ENCODE measurements at regions not wholly inside any gene's neighbourhood (a gene's known extent, or its start where the extent isn't known, plus 50 kb on each side); places are given as distances from the start of the nearest gene placed in this dataset.
"Not testable (repeated sequence)": the region's sequence is repeated elsewhere in the genome, so short reads cannot be mapped to it uniquely, and the experiment has no call there.

- TF ChIP-seq CTCF (IDR thresholded peaks at IDR 0.05; ENCODE audit: low read depth, low read length, missing control alignments): no peak
- DNase-seq (ENCODE audit: extremely low read depth, low read depth): no peak
Measured at GRCh38 chr7:15820319-15820718, 133.8 kb upstream of the MEOX2 start.

GRCh38 chr7:15816835-15817426 lies 130.4 kb upstream of the MEOX2 start:
- no peak for TF ChIP-seq CTCF (IDR thresholded peaks at IDR 0.05; ENCODE audit: low read depth, low read length, missing control alignments)
- DNase-seq (ENCODE audit: extremely low read depth, low read depth): no peak
- no peak overlapping the region for H3K4me3 ChIP-seq (replicated peaks; ENCODE audit: low read depth, low read length)

More at GRCh38 chr7:15820319-15820718, 133.8 kb upstream of the MEOX2 start:
- H3K4me3 ChIP-seq (replicated peaks; ENCODE audit: low read depth, low read length): no peak overlapping the region

GRCh38 chr7:15813448-15813847 lies 127.0 kb upstream of the MEOX2 start:
- no peak overlapping the region for H3K4me3 ChIP-seq (replicated peaks; ENCODE audit: low read depth, low read length)
- DNase-seq (ENCODE audit: extremely low read depth, low read depth): no peak
- TF ChIP-seq CTCF (IDR thresholded peaks at IDR 0.05; ENCODE audit: low read depth, low read length, missing control alignments): no peak

GRCh38 chr7:15810383-15810782 lies 123.9 kb upstream of the MEOX2 start:
- not testable (repeated sequence) for DNase-seq (ENCODE audit: extremely low read depth, low read depth)

GRCh38 chr7:15809936-15810335 lies 123.5 kb upstream of the MEOX2 start:
- H3K4me3 ChIP-seq (replicated peaks; ENCODE audit: low read depth, low read length); DNase-seq (ENCODE audit: extremely low read depth, low read depth): not testable (repeated sequence)

More at GRCh38 chr7:15810383-15810782, 123.9 kb upstream of the MEOX2 start:
- not testable (repeated sequence) for H3K4me3 ChIP-seq (replicated peaks; ENCODE audit: low read depth, low read length)

- H3K4me3 ChIP-seq (replicated peaks; ENCODE audit: low read depth, low read length): no peak overlapping the region
- DNase-seq (ENCODE audit: extremely low read depth, low read depth): no peak
- no peak for TF ChIP-seq CTCF (IDR thresholded peaks at IDR 0.05; ENCODE audit: low read depth, low read length, missing control alignments)
Measured at GRCh38 chr7:15805891-15806290, 119.4 kb upstream of the MEOX2 start.

- TF ChIP-seq CTCF (IDR thresholded peaks at IDR 0.05; ENCODE audit: low read depth, low read length, missing control alignments): no peak
- no peak overlapping the region for H3K4me3 ChIP-seq (replicated peaks; ENCODE audit: low read depth, low read length)
- no peak for DNase-seq (ENCODE audit: extremely low read depth, low read depth)
Measured at GRCh38 chr7:15802425-15802824, 115.9 kb upstream of the MEOX2 start.

- no peak for TF ChIP-seq CTCF (IDR thresholded peaks at IDR 0.05; ENCODE audit: low read depth, low read length, missing control alignments)
- no peak for DNase-seq (ENCODE audit: extremely low read depth, low read depth)
- H3K4me3 ChIP-seq (replicated peaks; ENCODE audit: low read depth, low read length): no peak overlapping the region
Measured at GRCh38 chr7:15801551-15801950, 115.1 kb upstream of the MEOX2 start.

Data from HFF-Myc (cell line).